HG02840 (cell line): ENCODE measurements at regions not wholly inside any gene's neighbourhood (a gene's known extent, or its start where the extent isn't known, plus 50 kb on each side); places are given as distances from the start of the nearest gene placed in this dataset.
"Not testable (repeated sequence)": the region's sequence is repeated elsewhere in the genome, so short reads cannot be mapped to it uniquely, and the experiment has no call there.

ENCODE experiments used
- ATAC-seq: cut with Tn5 transposase; IDR thresholded peaks from one replicate; pipeline ENCODE4 v1.9.1; 2021; ENCODE audit warnings: mild to moderate bottlenecking, moderate library complexity, moderate number of reproducible peaks; ENCODE audit not compliant: unreplicated experiment, low FRiP score

DNA sequence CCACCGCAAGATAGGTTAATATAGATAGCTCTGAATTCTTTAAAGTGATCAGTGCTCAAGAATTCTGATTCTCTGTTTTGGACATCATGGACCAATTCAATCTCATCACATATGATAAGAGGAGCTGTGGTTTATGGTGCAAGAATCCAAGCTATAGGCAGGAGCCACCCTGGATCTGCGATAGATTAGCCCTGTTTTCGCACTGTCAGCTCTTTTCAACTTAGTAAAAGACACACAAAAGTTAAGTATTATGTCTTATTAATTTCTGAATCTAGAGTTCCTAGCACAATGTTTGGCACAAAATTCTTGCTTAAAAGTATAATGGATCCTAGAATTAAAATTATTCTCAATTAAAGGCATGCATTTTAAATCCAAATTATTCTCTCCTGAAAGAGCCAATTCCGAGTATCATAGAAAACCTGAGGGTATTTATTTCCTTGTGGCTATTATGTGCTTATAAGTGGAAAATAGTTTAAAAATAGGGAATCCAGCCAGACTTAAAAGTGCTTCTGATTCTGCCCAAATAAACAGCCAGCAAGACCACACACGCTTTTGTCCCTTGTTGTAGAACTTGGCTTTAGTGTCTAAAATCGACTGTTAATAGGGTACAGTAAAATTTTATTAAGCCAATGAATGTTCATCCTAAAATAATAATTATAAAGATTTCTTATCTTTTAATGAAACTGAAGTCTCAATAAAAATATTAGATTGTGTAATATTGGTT lies 184.9 kb upstream of the FLRT2 start:
- ATAC-seq = no peak

DNA sequence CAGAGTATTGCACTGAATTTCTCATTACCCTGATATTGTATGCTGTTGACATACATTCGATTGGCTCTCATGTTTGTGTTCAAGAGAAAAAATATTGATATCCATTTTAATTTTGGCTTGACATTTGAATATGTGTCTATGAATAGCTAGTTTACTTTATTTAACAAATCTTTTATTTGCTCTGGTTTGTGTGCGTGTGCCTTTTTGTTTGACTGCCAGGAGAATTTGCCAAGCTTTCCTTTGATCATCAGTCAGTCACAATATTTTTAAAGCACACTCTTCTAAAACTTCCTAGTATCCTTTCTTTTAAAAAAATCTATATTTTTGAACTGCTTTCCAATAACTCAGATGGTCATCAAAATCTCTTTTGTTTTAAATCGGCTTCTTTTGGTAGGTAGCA lies 179.3 kb upstream of the FLRT2 start:
- no peak for ATAC-seq

DNA sequence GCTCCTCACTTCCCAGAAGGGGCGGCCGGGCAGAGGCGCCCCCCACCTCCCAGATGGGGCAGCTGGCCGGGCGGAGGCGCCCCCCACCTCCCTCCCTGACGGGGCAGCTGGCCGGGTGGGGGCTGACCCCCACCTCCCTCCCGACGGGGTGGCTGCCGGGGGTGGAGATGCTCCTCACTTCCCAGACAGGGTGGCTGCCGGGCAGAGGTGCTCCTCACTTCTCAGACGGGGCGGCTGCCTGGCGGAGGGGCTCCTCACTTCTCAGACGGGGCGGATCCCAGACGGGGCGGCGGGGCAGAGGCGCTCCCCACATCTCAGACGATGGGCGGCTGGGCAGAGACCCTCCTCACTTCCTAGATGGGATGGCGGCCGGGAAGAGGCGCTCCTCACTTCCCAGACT lies 177.4 kb upstream of the FLRT2 start:
- ATAC-seq = not testable (repeated sequence)

DNA sequence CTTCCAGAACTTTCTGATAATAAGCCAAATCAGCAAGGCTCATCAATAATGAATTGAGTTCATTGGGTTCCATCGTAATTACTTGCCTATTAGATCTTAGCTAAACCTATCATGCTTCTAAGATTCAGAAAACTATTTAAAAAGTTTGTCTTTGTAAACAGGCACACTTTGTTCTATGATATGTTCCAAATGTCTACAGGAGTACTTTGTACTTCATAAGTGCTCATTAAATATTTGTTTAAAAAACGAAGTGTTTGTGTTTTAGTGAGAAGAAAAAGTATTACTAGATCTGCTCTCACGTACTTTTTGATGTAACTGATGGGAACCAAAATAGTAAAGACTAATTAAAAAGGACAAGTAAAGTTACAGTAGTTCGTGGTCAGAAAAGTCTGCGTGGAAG lies 172.8 kb upstream of the FLRT2 start:
- ATAC-seq = no peak

DNA sequence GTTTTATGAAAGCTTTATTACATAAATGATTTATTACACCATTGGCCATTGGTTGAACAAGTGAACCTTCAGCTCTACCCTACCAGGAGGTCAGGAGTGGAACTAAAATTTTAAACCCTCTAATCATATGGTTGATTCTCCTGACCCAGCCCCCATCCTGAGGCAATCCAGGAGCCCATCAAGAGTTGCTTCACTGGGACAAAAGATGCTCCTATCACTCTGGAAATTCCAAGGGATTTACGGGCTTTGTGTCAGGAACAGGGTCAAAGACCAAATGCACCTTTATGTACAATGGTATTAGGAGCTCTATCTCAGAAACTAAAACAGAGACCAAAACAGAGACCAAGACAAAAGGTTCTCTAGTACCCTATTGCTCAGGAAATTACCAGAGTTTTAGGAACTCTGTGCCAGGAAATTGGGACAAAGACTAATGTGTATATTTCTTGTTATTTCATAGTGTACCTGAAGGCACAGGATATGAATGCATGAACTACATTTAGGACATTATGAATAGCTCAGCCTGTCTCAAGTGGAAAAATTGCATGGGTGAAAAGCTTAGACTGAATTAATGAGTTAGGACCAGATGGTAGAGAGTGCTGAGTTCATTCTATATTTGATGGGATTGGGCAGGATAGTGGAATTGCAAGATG lies 171.7 kb upstream of the FLRT2 start:
- no peak for ATAC-seq

- ATAC-seq = no peak
These were observed 170.4 kb upstream of the FLRT2 start for GRCh38 chr14:85359505-85359904.

DNA sequence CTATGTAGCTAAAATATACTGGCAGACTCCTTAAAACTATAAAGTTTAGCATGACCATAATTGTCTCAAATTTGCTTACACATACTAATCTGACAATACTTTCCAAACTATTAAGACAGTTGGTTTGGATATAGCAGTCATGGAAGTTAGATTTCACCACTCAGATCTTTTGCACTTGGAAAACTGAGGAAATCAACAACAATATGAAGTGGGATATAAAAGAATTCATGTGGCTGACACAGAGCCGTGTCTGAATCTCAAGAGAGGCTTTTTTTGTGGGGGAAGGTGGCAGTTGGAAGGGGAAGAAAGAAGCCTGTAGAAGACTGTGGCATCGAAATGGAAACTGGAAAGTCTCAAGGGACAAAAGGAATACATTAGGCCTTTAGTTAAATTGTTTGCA lies 166.6 kb upstream of the FLRT2 start:
- no peak for ATAC-seq

GRCh38 chr14:85366226-85366625 lies 163.7 kb upstream of the FLRT2 start:
- ATAC-seq = no peak

GRCh38 chr14:85380881-85381280 lies 149.1 kb upstream of the FLRT2 start:
- no peak for ATAC-seq

DNA sequence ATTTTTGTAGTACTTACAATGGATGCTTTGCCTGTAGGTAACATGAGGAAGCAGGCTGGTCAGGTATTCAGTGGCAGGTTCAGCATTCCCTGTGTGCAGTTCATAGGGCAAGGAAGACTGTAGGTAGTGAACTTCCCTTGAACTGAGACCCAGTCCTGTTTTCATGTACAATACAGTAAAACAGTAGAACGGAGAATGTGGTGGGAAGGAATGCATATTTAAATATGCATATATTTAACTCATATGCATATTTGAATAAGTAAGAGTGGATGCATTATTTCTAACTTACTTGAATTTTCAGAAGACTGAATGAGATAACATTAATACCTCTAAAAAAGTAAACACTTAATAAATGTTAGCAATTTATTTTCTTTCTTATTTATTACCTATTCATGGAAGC lies 147.6 kb upstream of the FLRT2 start:
- ATAC-seq = no peak

DNA sequence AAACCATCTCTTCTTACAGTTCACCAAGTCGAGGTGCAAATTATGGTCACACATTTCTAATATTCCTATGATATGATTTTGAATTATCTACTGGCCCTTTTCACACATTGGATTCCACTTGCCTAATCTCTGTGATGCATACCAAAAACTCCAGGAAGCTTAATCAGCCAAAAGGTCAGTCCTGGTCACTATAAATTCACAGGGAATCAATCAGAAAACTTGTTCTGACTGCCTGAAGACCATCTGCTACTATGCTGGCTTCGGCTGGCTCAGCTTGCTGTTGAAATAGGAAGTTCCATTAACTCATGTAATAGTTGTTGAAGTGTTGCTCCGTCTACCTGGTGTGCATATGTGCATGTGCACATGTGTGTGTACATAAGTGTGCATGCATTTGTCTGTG lies 142.8 kb upstream of the FLRT2 start:
- no peak for ATAC-seq

DNA sequence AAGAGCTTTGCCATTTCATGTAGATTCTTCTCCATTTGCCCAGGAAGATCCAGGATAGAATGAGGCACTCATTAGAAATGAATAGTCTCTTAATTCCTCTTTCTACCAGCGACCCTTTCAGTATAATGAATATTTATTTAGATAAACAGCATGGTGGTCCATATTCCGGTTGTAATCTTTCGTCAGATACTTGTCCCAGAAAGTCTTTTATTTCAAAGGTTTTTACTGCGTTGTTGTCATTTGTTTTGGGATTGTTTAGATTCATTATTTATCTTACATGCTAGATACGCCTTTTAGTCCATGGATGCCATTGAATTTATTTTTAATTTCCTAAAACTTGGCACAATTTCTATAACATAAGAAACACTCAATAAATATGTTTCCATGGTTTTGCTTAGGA lies 139.7 kb upstream of the FLRT2 start:
- no peak for ATAC-seq

DNA sequence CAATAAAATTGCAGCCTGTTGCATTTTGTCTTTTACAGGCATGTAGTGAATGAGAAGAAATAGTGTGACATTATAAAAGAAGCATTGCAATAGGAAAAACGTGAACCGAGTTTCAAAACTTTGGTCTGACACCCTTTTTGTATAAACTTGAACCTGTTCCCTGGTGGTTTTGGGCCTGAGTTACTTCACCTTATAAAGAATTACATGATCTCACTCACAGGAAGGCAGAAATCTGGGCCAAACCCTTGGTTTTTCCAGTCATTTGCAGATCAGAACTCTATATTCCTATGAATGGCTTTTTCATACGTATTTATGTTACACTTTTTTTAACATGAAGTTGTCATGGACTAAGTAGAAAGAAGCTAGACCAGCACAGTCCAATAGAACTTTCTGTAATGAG lies 138.5 kb upstream of the FLRT2 start:
- no peak for ATAC-seq

- ATAC-seq = no peak
These were observed 138.1 kb upstream of the FLRT2 start for GRCh38 chr14:85391892-85392291.

DNA sequence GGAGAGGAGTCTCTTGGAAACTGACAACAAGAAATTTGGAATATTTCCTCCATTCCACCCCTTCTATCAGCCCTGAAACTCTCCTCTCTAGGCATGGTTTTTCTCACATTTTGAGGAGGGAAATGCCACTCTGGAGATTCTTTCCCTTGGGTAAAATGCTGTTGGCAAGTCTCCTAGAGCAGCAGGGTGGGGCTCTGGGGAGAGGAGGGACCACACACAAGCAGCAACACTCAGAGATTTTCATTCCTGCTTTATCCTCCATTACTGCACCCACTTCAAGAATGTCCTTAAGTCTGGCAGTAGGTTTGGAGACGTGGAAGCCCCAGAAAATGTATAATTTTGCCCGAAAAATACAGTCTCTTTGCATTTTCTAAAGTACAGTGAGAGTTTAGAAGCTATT lies 130.8 kb upstream of the FLRT2 start:
- no peak for ATAC-seq

- no peak for ATAC-seq
These were observed 129.3 kb upstream of the FLRT2 start for GRCh38 chr14:85400678-85401077.

- ATAC-seq = no peak
These were observed 128.6 kb upstream of the FLRT2 start for GRCh38 chr14:85401384-85401783.

DNA sequence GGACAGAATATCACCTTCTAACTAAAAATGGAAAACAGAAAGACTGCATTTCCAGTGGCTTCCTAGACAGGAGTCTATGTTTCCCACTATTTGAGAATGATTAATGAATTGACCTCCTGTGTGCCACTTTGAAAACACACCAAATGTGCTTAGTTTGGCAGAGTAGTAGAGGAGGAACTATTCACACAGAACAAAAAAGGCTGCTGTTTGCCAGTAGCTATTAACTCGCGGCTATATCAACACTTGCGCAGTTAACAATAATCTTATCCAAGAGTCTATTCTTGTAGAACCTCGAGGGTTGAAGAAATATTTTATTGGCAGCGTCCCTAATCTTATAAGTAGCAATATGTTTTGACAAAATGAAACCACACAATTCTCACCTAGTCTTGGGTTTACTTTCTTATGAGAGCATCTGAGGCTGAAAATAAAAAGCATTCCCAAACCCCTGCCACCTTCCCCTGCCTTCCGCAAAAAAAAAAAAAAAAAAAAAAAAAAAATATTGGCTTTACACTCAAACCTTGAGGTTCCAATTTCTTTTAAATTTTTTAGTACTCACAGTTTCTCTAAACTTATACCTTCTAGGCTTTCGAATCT lies 127.3 kb upstream of the FLRT2 start:
- no peak for ATAC-seq

GRCh38 chr14:85409481-85410210 lies 120.3 kb upstream of the FLRT2 start:
- ATAC-seq = no peak

- ATAC-seq = no peak
These were observed 117.2 kb upstream of the FLRT2 start for GRCh38 chr14:85412756-85413155.

- ATAC-seq = no peak
These were observed 116.0 kb upstream of the FLRT2 start for GRCh38 chr14:85413836-85414526.
